Upper lobe of right lung (tissue), 1 donor: ENCODE measurements at regions not wholly inside any gene's neighbourhood (a gene's known extent, or its start where the extent isn't known, plus 50 kb on each side); places are given as distances from the start of the nearest gene placed in this dataset.

Experiments
- ATAC-seq: fragments of 200-7000 bp; cut with Tn5 transposase; one replicate; pipeline ENCODE4 v1.9.1; 2020; ENCODE audit warnings: mild to moderate bottlenecking, moderate library complexity
- DNase-seq: peaks from one replicate; pipeline ENCODE4 v3.0.0-alpha.2; 2020
- H3K27ac ChIP-seq: fragments of 200-600 bp; one replicate; pipeline ENCODE4 v1.8.0; 2022
- H3K27me3 ChIP-seq: fragments of 200-600 bp; one replicate; pipeline ENCODE4 v1.8.0; 2022; ENCODE audit warnings: mild to moderate bottlenecking
- H3K36me3 ChIP-seq: fragments of 200-600 bp; one replicate; pipeline ENCODE4 v1.8.0; 2022
- H3K4me1 ChIP-seq: fragments of 200-600 bp; one replicate; pipeline ENCODE4 v1.8.0; 2022
- H3K4me3 ChIP-seq: fragments of 200-600 bp; one replicate; pipeline ENCODE4 v1.8.0; 2022; ENCODE audit warnings: mild to moderate bottlenecking
- H3K9me3 ChIP-seq: fragments of 200-600 bp; one replicate; pipeline ENCODE4 v1.8.0; 2022
- intact Hi-C: fragments of 100-400 bp; cut with DNase I; formaldehyde crosslinking; loops from one replicate; pipeline ENCODE4 v1.11.0; 2022
- TF ChIP-seq, protein P1 (sequence below): fragments of 200-600 bp; IDR thresholded peaks from one replicate; pipeline ENCODE4 v1.8.0; 2022; ENCODE audit warnings: antibody characterized with exemption
- donor health status: DM: no; HTN: yes; CAD: no; lungs with severe emphysema.

DNA sequence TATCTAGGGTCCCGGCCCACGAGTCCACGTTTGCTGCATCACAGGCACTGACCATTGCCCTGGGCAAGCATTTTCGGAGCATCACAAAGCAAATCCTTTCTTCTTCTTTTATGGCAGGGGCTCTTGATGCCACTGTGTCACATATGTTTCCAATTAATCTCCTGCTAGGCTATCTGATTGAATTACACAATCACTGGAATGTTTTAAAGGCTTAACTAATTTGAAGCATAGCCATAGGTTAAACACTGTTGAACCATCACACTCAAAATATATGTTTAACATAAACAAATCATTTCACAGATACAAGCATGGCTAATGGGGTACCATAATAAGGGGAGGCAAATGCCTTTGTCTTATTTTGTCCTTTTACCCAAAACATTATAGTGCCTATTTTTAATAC, 338.3 kb downstream of the POU4F1 start:
- ATAC-seq: no peak

DNA sequence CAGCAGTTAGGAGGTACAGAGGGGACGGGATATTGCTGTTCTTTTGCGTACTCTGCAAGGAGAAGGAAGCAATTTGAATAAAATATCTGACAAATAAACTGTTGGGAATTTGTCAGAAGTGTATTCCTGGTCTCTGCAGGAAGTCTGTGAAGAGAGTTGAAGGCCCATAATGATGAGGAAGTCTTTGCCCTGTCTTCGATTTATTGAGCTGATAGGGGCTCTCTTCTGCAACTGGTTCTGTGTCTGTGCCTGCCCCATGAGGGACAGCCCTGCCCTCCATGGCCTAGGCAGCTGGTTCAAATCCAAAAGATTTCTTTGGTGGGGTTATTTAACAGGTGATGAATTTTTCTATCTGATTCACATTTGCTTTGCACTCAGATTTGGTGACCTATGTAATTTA, 339.7 kb upstream of the EDNRB start:
- no peaks in the 10 kb centered on the region for H3K27me3 ChIP-seq
- DNase-seq (no peak), ATAC-seq (no peak)
- no peak overlapping the region for H3K4me3 ChIP-seq
- H3K36me3 ChIP-seq: no peaks in the 10 kb centered on the region
- no peaks in the 10 kb centered on the region for H3K4me1 ChIP-seq
- no peak overlapping the region for H3K27ac ChIP-seq
- intact Hi-C loops: no loop called here
- TF ChIP-seq, protein P1, sequence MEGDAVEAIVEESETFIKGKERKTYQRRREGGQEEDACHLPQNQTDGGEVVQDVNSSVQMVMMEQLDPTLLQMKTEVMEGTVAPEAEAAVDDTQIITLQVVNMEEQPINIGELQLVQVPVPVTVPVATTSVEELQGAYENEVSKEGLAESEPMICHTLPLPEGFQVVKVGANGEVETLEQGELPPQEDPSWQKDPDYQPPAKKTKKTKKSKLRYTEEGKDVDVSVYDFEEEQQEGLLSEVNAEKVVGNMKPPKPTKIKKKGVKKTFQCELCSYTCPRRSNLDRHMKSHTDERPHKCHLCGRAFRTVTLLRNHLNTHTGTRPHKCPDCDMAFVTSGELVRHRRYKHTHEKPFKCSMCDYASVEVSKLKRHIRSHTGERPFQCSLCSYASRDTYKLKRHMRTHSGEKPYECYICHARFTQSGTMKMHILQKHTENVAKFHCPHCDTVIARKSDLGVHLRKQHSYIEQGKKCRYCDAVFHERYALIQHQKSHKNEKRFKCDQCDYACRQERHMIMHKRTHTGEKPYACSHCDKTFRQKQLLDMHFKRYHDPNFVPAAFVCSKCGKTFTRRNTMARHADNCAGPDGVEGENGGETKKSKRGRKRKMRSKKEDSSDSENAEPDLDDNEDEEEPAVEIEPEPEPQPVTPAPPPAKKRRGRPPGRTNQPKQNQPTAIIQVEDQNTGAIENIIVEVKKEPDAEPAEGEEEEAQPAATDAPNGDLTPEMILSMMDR: no peak
- peaks cover 3% of the 10 kb centered on the region for H3K9me3 ChIP-seq

More for the DNA sequence above, 338.3 kb downstream of the POU4F1 start:
- H3K4me3 ChIP-seq: no peak overlapping the region
- peaks cover 3% of the 10 kb centered on the region for H3K9me3 ChIP-seq
- H3K27me3 ChIP-seq: no peaks in the 10 kb centered on the region
- TF ChIP-seq, protein P1: no peak
- H3K4me1 ChIP-seq: no peaks in the 10 kb centered on the region
- no peak overlapping the region for H3K27ac ChIP-seq
- intact Hi-C loops: no loop called here
- DNase-seq: no peak
- H3K36me3 ChIP-seq: no peaks in the 10 kb centered on the region

DNA sequence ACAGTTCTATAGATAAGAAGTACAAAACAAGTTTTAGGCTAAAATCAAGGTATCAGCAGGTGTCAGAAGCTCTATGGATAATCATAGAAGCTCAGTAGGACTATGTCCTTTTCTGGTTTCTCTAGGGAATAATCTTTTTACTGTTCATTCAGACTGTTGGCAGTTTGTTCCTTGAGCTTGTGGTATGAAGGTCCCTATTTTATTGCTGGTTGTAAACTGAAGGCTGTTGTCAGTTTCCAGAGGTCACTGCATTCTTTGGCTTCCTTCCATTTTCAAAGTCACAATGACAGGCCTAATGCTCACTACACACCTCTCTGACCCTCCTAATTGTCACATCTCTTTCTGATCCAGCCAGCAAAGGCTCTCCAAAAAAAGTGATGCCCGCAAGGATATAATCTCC, 337.9 kb upstream of the EDNRB start:
- DNase-seq (no peak), ATAC-seq (no peak)
- Histone ChIP-seq H3K27me3 (no peaks in the 10 kb centered on the region), H3K4me1 (no peaks in the 10 kb centered on the region), H3K9me3 (peaks cover 3% of the 10 kb centered on the region), H3K4me3 (no peak overlapping the region), H3K27ac (no peak overlapping the region), H3K36me3 (no peaks in the 10 kb centered on the region)
- intact Hi-C loops: no loop called here
- TF ChIP-seq, protein P1: no peak

DNA sequence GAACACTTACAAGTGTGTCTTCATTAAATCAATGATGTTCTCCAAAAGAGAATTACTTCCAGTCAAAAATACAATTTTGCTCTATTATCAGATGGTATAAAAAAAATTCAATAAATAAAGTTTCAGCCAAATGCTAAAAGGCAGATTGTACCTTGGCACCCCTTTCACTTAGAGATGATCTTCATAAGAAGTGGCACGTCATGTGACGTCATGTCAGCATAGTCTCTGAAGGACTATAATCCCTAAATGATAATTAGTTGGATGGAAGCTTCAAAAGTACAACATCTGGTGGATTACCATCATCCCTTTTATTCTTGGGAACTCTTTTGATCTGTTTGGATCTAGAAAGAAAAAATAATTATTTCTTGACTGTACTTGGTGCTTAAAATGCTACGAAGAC, 335.5 kb upstream of the EDNRB start:
- no peak overlapping the region for H3K27ac ChIP-seq

DNA sequence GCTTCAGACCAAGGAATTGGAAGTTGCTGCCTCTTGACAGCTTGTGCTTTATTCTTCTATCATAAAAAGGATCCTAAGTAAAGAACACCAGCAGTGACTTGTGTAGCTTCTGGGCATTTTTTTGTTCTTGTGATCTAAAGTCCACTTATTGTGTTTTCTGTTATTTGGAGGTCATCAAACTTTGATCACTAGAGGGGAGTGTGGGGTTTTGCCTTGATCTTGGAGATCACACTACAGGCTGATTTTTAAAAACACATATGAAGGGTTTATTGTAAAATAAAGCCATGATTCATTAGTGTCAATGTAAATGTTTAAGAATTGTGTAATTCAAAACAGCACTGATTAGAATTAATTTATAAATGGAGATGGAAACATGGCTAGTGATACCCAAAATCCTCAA, 328.7 kb upstream of the EDNRB start:
- H3K4me1 ChIP-seq: no peaks in the 10 kb centered on the region
- no peaks in the 10 kb centered on the region for H3K27me3 ChIP-seq
- H3K36me3 ChIP-seq: no peaks in the 10 kb centered on the region
- ATAC-seq (no peak), DNase-seq (no peak)
- H3K9me3 ChIP-seq: no peaks in the 10 kb centered on the region
- TF ChIP-seq, protein P1: no peak
- no peak overlapping the region for H3K27ac ChIP-seq
- H3K4me3 ChIP-seq: no peak overlapping the region
- intact Hi-C loops: no loop called here

More for the DNA sequence above, 335.5 kb upstream of the EDNRB start:
- Histone ChIP-seq H3K36me3 (no peaks in the 10 kb centered on the region), H3K27me3 (no peaks in the 10 kb centered on the region), H3K4me3 (no peak overlapping the region), H3K4me1 (no peaks in the 10 kb centered on the region), H3K9me3 (no peaks in the 10 kb centered on the region)
- TF ChIP-seq, protein P1: no peak
- intact Hi-C loops: no loop called here
- no peak for DNase-seq
- no peak for ATAC-seq

DNA sequence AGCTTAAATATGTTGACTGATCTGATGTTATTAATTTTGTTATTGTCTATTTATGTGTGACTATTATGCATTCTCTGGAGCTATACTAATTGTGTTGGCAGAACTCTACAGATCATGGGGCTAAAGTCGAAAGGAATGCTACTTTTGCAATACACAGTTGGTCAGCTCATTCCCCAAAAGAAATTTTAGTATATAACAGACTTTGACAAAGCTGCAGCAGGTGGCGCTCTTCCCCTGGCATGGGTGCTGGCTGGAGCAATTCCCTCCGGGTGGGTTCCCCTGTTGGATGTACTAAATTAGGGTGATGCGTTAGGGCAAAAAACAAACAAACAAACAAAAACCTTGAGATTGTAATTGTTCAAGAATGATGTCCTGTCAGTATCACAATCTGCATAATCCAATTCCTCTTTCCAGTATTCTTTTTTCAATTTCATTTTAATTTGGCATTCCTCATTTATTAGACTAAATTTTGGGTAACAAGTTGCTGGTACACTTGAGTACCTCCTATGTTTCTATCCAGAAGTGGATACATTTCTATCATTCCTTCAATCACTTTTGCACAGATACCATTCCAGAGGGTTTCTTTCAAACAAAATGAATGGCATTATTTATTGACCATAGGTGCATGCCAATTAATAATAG, 322.8 kb upstream of the EDNRB start:
- H3K36me3 ChIP-seq: no peaks in the 10 kb centered on the region
- intact Hi-C loops: no loop called here
- ATAC-seq (peak; percentile 57), DNase-seq (peak; percentile 65)
- no peaks in the 10 kb centered on the region for H3K9me3 ChIP-seq
- no peaks in the 10 kb centered on the region for H3K4me1 ChIP-seq
- H3K27ac ChIP-seq: no peak overlapping the region
- TF ChIP-seq, protein P1: peak; percentile 50
- no peaks in the 10 kb centered on the region for H3K27me3 ChIP-seq
- no peak overlapping the region for H3K4me3 ChIP-seq
